ENCODE measurements at regions not wholly inside any gene's neighbourhood (a gene's known extent, or its start where the extent isn't known, plus 50 kb on each side); places are given as distances from the start of the nearest gene placed in this dataset.

DNA sequence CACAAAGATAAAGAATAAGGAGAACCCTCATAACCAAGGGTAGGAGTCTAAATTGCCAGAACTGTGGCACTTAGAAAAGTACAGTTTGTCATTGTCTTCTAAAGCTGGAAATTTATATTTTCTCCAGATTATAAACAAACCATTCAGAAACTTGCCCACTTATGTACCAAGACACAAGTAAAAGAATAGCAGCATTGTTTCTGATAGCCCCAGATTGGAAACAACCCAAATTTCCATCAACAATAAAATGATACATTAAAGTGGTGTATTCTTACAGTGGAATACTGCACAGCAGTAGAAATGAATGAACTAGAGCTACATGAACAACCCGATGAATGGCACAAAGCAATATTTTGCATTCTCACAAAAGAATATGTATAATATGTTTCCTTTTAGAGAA is 63.1 kb upstream of the PDHA1 start:
- no peak for FAIRE-seq

DNA sequence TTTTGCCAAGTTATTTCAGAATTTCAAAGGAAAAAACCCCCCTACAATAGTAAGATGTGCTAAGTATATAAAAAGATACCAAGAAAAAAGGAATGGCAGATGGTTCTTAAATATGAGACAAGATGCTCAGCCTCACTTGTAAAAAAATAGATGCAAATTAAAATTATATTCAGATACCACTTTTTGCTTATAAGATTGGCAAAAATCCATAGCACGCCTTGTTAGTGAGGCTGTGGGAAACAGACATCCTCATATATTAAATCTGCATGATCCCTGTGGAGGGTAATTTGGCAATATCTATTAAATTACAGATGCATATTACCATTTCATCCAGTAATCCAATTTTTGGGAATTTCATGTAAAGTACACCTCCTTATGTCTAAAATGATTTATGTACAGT is 62.5 kb upstream of the PDHA1 start:
- Histone ChIP-seq H3K27ac (no peak overlapping the region), H3K4me3 (no peak overlapping the region), H3K4me2 (no peak overlapping the region), H3K9me3 (0 out of 3 replicates have a peak, but pooled peaks cover 2% of the 10 kb centered on the region), H3K4me1 (no peaks in the 10 kb centered on the region)
- peak; percentile 61 for FAIRE-seq
- ChIA-PET CTCF (no interaction called here), POLR2A (no interaction called here)
- 3% methylated on average over 1 of the region's 1 CpG for WGBS (ENCODE audit: missing lambda C conversion rate)
- TF ChIP-seq FOSB (CRISPR knock-in tag; IDR thresholded peaks at IDR 0.05): no peak
- TF ChIP-seq TP53 (CRISPR knock-in tag; IDR thresholded peaks at IDR 0.05): no peak
- TF ChIP-seq, protein P1, sequence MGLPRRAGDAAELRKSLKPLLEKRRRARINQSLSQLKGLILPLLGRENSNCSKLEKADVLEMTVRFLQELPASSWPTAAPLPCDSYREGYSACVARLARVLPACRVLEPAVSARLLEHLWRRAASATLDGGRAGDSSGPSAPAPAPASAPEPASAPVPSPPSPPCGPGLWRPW (IDR thresholded peaks at IDR 0.05): no peak
- TF ChIP-seq EP300 (IDR thresholded peaks at IDR 0.05): no peak
- TF ChIP-seq POLR2A (IDR thresholded peaks at IDR 0.05; ENCODE audit: low read length): no peak
- TF ChIP-seq NPAS2 (CRISPR knock-in tag; IDR thresholded peaks at IDR 0.05; ENCODE audit: borderline replicate concordance): no peak
- TF ChIP-seq FOXS1 (CRISPR knock-in tag; IDR thresholded peaks at IDR 0.05): no peak
- TF ChIP-seq EHMT2 (IDR thresholded peaks at IDR 0.05; ENCODE audit: low read depth): no peak
- TF ChIP-seq HDAC2 (IDR thresholded peaks at IDR 0.05): no peak
- ATAC-seq: no peak
- no peak for DNase-seq (ENCODE audit: low read depth in 1 of 2, low spot score in 1 of 2)

More for the DNA sequence above, 63.1 kb upstream of the PDHA1 start:
- no peak for TF ChIP-seq HOXB5 (CRISPR knock-in tag; IDR thresholded peaks at IDR 0.05)
- no peak for TF ChIP-seq JUNB (IDR thresholded peaks at IDR 0.05)
- no peak for TF ChIP-seq HDAC2 (IDR thresholded peaks at IDR 0.05)
- TF ChIP-seq KDM5A (IDR thresholded peaks at IDR 0.05): no peak
- TF ChIP-seq NPAS2 (CRISPR knock-in tag; IDR thresholded peaks at IDR 0.05; ENCODE audit: borderline replicate concordance): no peak
- TF ChIP-seq EP300 (IDR thresholded peaks at IDR 0.05): no peak
- no peak for TF ChIP-seq ZNF302 (CRISPR knock-in tag; IDR thresholded peaks at IDR 0.05)
- no peak for TF ChIP-seq GATA3 (IDR thresholded peaks at IDR 0.05; ENCODE audit: borderline replicate concordance)
- no peak for TF ChIP-seq EHMT2 (IDR thresholded peaks at IDR 0.05; ENCODE audit: low read depth)
- TF ChIP-seq PHF8 (IDR thresholded peaks at IDR 0.05; ENCODE audit: borderline replicate concordance, low read depth): no peak
- TF ChIP-seq, protein P1 (IDR thresholded peaks at IDR 0.05): no peak
- TF ChIP-seq SMC3 (IDR thresholded peaks at IDR 0.05): no peak
- TF ChIP-seq ATOH8 (CRISPR knock-in tag; IDR thresholded peaks at IDR 0.05; ENCODE audit: low read depth): no peak
- TF ChIP-seq, protein P2, sequence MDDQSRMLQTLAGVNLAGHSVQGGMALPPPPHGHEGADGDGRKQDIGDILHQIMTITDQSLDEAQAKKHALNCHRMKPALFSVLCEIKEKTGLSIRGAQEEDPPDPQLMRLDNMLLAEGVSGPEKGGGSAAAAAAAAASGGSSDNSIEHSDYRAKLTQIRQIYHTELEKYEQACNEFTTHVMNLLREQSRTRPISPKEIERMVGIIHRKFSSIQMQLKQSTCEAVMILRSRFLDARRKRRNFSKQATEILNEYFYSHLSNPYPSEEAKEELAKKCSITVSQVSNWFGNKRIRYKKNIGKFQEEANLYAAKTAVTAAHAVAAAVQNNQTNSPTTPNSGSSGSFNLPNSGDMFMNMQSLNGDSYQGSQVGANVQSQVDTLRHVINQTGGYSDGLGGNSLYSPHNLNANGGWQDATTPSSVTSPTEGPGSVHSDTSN (IDR thresholded peaks at IDR 0.05): no peak
- no peak for TF ChIP-seq RARB (CRISPR knock-in tag; IDR thresholded peaks at IDR 0.05)
- TF ChIP-seq ZFP36 (IDR thresholded peaks at IDR 0.05; ENCODE audit: borderline replicate concordance, partially characterized antibody): no peak
- TF ChIP-seq ESRRA (IDR thresholded peaks at IDR 0.05; ENCODE audit: borderline replicate concordance, low read length): no peak
- ChIA-PET POLR2A (no interaction called here), CTCF (no interaction called here)
- Histone ChIP-seq H3K4me1 (no peaks in the 10 kb centered on the region), H3K9me3 (0 out of 3 replicates have a peak, but pooled peaks cover 2% of the 10 kb centered on the region), H3K27ac (no peak overlapping the region), H3K4me2 (no peak overlapping the region), H3K4me3 (no peak overlapping the region)
- DNase-seq (ENCODE audit: low read depth in 1 of 2, low spot score in 1 of 2) (no peak), ATAC-seq (no peak)
- WGBS (ENCODE audit: missing lambda C conversion rate): 79% methylated on average over 1 of the region's 1 CpG

- ATAC-seq (no peak), FAIRE-seq (no peak), DNase-seq (ENCODE audit: low read depth in 1 of 2, low spot score in 1 of 2) (no peak)
- CTCF ChIA-PET: interaction anchor here (0.6 kb wide), 1 partner anchor 87 kb away, joined by 3 read pairs; no protein-coding TSS in a partner anchor
- Histone ChIP-seq H3K4me3 (no peak overlapping the region), H3K9me3 (0 out of 3 replicates have a peak, but pooled peaks cover 2% of the 10 kb centered on the region), H3K4me1 (no peaks in the 10 kb centered on the region), H3K27ac (no peak overlapping the region), H3K4me2 (no peak overlapping the region)
- POLR2A ChIA-PET: no interaction called here
- 29% methylated on average over 6 of the region's 6 CpGs for WGBS (ENCODE audit: missing lambda C conversion rate)
- TF ChIP-seq MYC (IDR thresholded peaks at IDR 0.05; ENCODE audit: borderline replicate concordance, low read length): no peak
- TF ChIP-seq, protein P3, sequence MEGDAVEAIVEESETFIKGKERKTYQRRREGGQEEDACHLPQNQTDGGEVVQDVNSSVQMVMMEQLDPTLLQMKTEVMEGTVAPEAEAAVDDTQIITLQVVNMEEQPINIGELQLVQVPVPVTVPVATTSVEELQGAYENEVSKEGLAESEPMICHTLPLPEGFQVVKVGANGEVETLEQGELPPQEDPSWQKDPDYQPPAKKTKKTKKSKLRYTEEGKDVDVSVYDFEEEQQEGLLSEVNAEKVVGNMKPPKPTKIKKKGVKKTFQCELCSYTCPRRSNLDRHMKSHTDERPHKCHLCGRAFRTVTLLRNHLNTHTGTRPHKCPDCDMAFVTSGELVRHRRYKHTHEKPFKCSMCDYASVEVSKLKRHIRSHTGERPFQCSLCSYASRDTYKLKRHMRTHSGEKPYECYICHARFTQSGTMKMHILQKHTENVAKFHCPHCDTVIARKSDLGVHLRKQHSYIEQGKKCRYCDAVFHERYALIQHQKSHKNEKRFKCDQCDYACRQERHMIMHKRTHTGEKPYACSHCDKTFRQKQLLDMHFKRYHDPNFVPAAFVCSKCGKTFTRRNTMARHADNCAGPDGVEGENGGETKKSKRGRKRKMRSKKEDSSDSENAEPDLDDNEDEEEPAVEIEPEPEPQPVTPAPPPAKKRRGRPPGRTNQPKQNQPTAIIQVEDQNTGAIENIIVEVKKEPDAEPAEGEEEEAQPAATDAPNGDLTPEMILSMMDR (IDR thresholded peaks at IDR 0.05): no peak
- TF ChIP-seq GATA3 (IDR thresholded peaks at IDR 0.05; ENCODE audit: borderline replicate concordance): no peak
- TF ChIP-seq, protein P4, sequence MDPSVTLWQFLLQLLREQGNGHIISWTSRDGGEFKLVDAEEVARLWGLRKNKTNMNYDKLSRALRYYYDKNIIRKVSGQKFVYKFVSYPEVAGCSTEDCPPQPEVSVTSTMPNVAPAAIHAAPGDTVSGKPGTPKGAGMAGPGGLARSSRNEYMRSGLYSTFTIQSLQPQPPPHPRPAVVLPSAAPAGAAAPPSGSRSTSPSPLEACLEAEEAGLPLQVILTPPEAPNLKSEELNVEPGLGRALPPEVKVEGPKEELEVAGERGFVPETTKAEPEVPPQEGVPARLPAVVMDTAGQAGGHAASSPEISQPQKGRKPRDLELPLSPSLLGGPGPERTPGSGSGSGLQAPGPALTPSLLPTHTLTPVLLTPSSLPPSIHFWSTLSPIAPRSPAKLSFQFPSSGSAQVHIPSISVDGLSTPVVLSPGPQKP (IDR thresholded peaks at IDR 0.05; ENCODE audit: low read depth, low read length): no peak
- TF ChIP-seq FOXS1 (CRISPR knock-in tag; IDR thresholded peaks at IDR 0.05): no peak
- TF ChIP-seq, protein P5, sequence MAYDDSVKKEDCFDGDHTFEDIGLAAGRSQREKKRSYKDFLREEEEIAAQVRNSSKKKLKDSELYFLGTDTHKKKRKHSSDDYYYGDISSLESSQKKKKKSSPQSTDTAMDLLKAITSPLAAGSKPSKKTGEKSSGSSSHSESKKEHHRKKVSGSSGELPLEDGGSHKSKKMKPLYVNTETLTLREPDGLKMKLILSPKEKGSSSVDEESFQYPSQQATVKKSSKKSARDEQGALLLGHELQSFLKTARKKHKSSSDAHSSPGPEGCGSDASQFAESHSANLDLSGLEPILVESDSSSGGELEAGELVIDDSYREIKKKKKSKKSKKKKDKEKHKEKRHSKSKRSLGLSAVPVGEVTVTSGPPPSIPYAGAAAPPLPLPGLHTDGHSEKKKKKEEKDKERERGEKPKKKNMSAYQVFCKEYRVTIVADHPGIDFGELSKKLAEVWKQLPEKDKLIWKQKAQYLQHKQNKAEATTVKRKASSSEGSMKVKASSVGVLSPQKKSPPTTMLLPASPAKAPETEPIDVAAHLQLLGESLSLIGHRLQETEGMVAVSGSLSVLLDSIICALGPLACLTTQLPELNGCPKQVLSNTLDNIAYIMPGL (CRISPR knock-in tag; IDR thresholded peaks at IDR 0.05; ENCODE audit: borderline replicate concordance): no peak
- TF ChIP-seq MAFK (IDR thresholded peaks at IDR 0.05; ENCODE audit: partially characterized antibody): no peak
- no peak for TF ChIP-seq KDM5A (IDR thresholded peaks at IDR 0.05)
Measured at GRCh38 chrX:19283597-19284339, 60.0 kb upstream of the PDHA1 start.
